GM12891 (cell line): ENCODE measurements at regions not wholly inside any gene's neighbourhood (a gene's known extent, or its start where the extent isn't known, plus 50 kb on each side); places are given as distances from the start of the nearest gene placed in this dataset.

Experiments used
- DNase-seq: peaks from one replicate; pipeline ENCODE4 v3.0.0; 2011; ENCODE audit warnings: low spot score; ENCODE audit not compliant: insufficient read length
- FAIRE-seq: peaks from 2 replicates; lab custom pipeline; 2011; peaks lifted over from hg19 to GRCh38; lab: Jason Lieb, UNC
- PAX5 ChIP-seq: IDR thresholded peaks from 2 replicates; pipeline ENCODE4 v1.6.1; 2011; ENCODE audit warnings: low read length, moderate library complexity, mild to moderate bottlenecking; ENCODE audit not compliant: insufficient read depth, severe bottlenecking
- POLR2A ChIP-seq: IDR thresholded peaks from 2 replicates; pipeline ENCODE4 v1.6.1; 2011; ENCODE audit warnings: low read depth, low read length, control low read depth
- POLR2AphosphoS5 ChIP-seq: IDR thresholded peaks from 2 replicates; pipeline ENCODE4 v1.6.1; 2011; ENCODE audit warnings: low read depth, low read length, control low read depth
- POU2F2 ChIP-seq: IDR thresholded peaks from 2 replicates; pipeline ENCODE4 v1.6.1; 2011; ENCODE audit warnings: low read depth, mild to moderate bottlenecking, control low read depth, low read length, moderate library complexity
- SPI1 ChIP-seq: IDR thresholded peaks from 2 replicates; pipeline ENCODE4 v1.6.1; 2011; ENCODE audit warnings: low read depth, low read length, control low read depth
- TAF1 ChIP-seq: IDR thresholded peaks from 2 replicates; pipeline ENCODE4 v1.6.1; 2011; ENCODE audit warnings: low read depth, low read length, control low read depth

DNA sequence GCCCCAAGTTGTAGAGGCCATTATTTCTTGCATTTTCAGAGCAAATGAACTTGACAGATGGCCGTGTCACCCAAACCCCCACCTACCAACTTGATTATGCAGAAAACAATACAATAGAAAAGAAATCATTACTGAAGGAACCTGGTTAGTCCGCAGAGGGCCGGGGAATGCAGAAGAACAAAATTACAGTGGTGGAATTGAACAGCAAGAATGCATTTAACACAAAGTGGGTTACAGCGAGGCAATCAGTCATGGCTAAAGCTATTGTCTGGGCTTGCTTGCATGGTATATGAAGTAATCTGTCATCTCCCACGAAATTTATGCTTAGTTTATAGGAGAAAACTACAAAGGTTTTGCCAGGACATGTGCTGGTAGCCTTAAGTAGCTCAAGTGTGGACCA, 238.3 kb upstream of the IRX1 start:
- DNase-seq (no peak), FAIRE-seq (no peak)
- no peak for TF ChIP-seq SPI1
- no peak for TF ChIP-seq POU2F2

DNA sequence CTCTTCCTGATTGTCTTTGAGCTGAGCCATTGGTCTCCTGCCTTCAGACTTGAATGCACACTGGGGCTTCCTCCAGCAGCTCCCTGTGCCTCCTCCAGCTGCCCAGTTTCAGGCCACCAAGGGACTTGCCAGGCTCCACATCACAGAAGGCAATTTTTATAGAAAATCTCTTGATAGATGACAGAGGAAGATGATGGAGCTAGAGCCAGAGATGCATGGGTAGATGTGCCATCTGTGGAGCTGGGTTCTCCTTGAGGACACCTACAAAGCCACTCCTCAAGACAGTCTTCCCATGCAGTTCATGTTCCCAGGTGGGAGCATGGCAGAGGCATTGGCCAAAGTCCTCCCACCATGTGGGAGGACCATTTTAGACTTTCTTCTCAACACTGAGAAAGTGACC, 239.6 kb upstream of the IRX1 start:
- DNase-seq = no peak
- FAIRE-seq = no peak

DNA sequence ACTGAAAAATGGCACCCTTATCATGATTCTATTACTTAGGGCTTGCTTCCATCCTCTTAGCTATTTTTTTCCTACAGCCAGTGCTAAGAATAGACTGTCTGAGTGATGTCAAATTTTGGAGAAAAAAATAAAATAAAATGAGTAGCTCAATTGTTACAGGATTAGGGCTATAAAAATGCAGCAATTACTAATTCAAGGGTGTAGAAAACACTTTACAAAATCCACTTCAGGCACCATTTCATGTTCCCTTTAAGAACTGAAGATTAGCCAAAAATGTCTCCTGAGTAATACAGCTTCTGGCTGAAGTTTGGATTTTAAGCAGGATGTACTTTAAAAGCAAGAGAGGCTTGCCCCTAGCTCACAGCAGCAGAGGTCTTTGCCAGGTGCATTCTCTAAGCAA, 240.5 kb upstream of the IRX1 start:
- DNase-seq = no peak
- TF ChIP-seq TAF1 (no peak), PAX5 (no peak), POLR2AphosphoS5 (no peak), POU2F2 (no peak), POLR2A (no peak), SPI1 (no peak)
- no peak for FAIRE-seq

More for the DNA sequence above, 239.6 kb upstream of the IRX1 start:
- no peak for TF ChIP-seq TAF1
- TF ChIP-seq POLR2AphosphoS5 = no peak
- TF ChIP-seq SPI1 = no peak
- TF ChIP-seq POLR2A = no peak
- no peak for TF ChIP-seq POU2F2
- TF ChIP-seq PAX5 = no peak

DNA sequence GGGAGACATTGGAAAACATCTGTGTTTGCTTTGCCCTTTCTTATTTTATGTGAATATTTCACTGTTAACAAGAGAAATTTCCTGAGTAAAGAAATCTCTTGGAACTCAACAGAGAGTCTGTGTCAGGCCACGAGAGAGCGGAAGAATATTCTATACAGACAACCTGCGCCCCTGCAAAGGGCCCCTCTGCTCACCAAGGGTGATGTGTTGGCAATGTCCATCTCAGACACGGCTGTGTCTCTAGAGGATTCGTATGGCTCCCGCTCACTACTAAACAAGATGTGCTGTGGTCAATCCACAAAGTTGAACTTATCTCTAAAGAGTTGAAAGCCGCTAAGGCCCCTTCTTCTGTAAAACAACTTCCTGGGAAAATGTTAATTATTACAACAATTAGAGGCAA, 241.0 kb upstream of the IRX1 start:
- TF ChIP-seq TAF1 (no peak), SPI1 (no peak), POU2F2 (no peak), PAX5 (no peak), POLR2A (no peak), POLR2AphosphoS5 (no peak)
- FAIRE-seq = no peak

DNA sequence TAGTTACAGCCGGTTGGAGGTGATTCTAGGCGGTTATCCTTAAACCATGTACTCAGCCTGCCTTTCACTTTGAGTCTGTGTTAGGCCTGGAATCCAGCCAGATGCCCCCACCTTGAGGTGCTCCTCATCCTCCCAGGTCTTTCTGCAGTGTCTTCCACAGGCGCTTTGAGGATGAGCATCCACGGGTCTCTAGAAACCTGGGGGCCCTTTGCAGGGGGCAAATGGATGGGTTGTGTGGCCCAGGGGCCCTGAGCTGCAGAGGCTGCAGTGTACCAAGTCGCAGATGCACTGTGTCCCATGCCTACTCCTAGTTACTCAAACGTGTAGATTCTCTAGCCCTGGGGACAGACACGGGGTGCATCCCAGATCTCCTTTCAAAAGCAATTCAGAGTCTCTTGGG, 242.1 kb upstream of the IRX1 start:
- no peak for FAIRE-seq
- no peak for DNase-seq
- TF ChIP-seq POLR2A = no peak
- TF ChIP-seq POU2F2 = no peak
- no peak for TF ChIP-seq POLR2AphosphoS5
- TF ChIP-seq TAF1 = no peak
- TF ChIP-seq SPI1 = no peak
- TF ChIP-seq PAX5 = no peak

More for the DNA sequence above, 241.0 kb upstream of the IRX1 start:
- no peak for DNase-seq

DNA sequence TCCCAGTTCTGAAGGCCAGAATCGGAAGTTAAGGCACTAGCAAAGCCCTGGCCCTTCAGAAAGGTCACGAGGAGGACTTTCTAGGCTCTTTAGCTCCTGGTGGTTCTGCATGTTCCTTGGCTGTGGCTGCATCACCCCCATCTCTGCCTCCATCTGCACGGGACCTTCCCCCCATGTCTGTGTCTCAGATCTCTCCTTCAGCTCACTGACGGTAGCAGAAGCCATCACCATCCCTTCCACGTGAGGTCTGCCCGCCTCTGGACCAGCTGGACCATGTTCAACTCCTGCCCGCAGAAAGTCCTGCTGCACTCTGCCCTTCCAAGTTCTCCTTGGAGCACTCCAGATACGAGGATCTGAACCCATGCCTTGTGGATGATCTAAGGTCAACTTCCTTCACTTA, 242.9 kb upstream of the IRX1 start:
- FAIRE-seq (no peak), DNase-seq (no peak)
- no peak for TF ChIP-seq PAX5

DNA sequence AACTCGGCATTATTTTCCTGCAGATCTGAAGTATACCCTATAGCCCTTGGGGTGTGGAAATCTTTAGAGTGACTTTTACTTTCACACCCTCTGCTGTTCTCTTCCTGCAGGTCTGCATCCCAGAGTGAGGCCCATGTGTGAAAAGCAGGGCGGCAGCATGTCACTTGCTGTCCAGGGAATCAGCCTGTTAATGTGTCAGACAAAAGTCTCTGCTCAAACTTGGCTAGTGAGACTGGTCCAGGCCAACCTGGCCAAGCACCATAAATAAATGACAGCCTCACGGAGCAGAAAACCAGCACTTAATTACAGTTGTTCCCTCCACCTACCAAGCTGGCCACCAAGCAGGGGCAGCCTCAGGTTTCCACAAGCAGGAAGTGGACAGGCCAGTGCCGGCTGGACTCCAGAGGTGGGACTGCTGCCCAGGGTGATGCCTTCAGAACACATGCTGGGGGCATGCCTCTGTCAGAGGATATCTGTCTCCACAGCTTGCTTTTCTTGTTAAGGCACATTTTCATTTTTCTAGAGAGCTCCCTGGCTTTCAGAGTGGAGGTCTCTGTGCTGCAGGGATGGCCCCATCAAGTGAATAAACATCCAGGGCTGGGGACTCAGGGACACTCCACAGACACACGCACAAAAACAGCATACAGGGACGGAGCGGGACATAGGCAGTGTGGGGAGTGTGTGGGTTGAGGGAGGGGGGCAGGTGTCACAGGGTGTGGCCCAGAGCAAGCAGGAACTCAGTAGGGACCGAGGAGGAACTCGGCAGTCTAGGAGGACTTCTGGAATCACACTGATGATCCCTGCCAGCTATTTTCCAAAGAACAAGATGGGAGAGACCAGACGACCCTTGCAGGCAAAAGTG, 243.8 kb upstream of the IRX1 start:
- FAIRE-seq (no peak), DNase-seq (no peak)
- TF ChIP-seq PAX5 = no peak
- no peak for TF ChIP-seq POLR2AphosphoS5
- no peak for TF ChIP-seq POU2F2
- TF ChIP-seq POLR2A = no peak
- TF ChIP-seq TAF1 = no peak
- TF ChIP-seq SPI1 = no peak

DNA sequence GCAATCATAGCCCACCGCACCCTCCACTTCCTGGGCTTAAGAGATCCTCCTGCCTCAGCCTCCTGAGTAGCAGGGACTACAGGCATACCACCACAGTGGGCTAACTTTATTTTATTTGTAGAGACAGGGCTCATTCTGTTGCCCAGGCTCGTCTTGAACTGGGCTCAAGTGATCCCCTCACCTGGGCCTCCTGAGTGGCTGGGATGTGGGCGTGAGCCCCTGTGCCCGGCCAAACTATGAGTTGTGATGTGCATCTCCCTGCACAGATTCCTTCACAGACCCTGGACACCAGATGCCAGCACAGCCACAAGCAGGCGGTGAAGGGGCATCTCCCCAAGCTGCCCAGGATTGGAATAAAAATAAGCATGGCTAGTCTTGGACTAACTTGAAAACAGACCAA, 244.9 kb upstream of the IRX1 start:
- FAIRE-seq = no peak
- TF ChIP-seq SPI1 = no peak
- no peak for TF ChIP-seq POLR2AphosphoS5
- no peak for TF ChIP-seq POLR2A
- no peak for TF ChIP-seq POU2F2
- TF ChIP-seq PAX5 = no peak
- TF ChIP-seq TAF1 = no peak

DNA sequence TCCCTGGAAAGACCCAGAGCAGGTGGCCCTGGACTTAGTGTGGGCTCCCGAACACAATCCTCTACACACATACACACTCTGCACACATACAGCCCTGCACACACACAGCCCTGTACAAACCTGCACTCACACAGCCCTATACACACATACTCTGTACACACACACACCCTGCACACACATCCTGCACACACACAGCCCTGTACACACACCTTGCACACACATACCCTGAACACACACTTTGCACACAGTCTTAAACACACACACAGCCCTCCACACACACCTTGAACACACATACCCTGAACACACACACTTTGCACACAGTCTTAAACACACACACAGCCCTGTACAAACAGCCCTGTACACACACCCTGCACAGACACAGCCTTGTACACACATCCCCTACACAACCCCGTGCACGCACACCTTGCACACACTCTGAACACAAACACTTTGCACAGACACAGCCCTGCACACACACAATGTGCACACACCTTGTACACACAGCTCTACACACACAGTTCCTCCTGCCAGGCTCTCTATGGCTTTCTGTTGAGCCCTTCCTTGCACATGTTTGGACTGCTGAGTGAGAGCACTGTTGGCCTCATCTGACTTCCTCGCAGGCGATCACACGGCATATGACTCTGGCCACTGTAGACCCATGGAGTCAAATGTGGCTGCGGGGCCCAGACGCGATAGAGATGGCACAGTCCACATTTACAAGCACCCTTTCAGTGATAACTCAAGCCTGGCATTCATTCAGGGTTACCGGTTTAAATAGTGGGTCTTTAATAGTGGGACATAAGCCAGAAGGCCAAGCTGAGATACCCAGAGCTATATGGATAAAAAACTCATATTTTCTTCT, 245.7 kb upstream of the IRX1 start:
- DNase-seq (no peak), FAIRE-seq (no peak)
- TF ChIP-seq PAX5 (no peak), TAF1 (no peak), POU2F2 (no peak), POLR2A (no peak), POLR2AphosphoS5 (no peak), SPI1 (no peak)

More for the DNA sequence above, 244.9 kb upstream of the IRX1 start:
- no peak for DNase-seq
